GM18867 (cell line): ENCODE measurements at regions not wholly inside any gene's neighbourhood (a gene's known extent, or its start where the extent isn't known, plus 50 kb on each side); places are given as distances from the start of the nearest gene placed in this dataset.
A peak's percentile ranks its signal among the peaks of the same experiment; 100 is the strongest.

Experiments used
- ATAC-seq: cut with Tn5 transposase; IDR thresholded peaks from one replicate; pipeline ENCODE4 v1.9.1; 2021; ENCODE audit warnings: mild to moderate bottlenecking, moderate library complexity; ENCODE audit not compliant: unreplicated experiment

GRCh38 chr11:79971255-79971654 lies 530.4 kb upstream of the TENM4 start:
- ATAC-seq: no peak

- ATAC-seq: no peak
Measured at GRCh38 chr11:79966592-79966991, 525.8 kb upstream of the TENM4 start.

- no peak for ATAC-seq
Measured at GRCh38 chr11:79963856-79964645, 523.2 kb upstream of the TENM4 start.

GRCh38 chr11:79960461-79960860 lies 519.6 kb upstream of the TENM4 start:
- no peak for ATAC-seq

GRCh38 chr11:79959318-79959717 lies 518.5 kb upstream of the TENM4 start:
- ATAC-seq: no peak

GRCh38 chr11:79957702-79958101 lies 516.9 kb upstream of the TENM4 start:
- ATAC-seq: no peak

- no peak for ATAC-seq
Measured at GRCh38 chr11:79956061-79956460, 515.2 kb upstream of the TENM4 start.

- ATAC-seq: no peak
Measured at GRCh38 chr11:79953629-79954028, 512.8 kb upstream of the TENM4 start.

GRCh38 chr11:79950741-79951140 lies 509.9 kb upstream of the TENM4 start:
- ATAC-seq: no peak

GRCh38 chr11:79950172-79950571 lies 509.3 kb upstream of the TENM4 start:
- no peak for ATAC-seq

- ATAC-seq: no peak
Measured at GRCh38 chr11:79949574-79949973, 508.7 kb upstream of the TENM4 start.

GRCh38 chr11:79942646-79943045 lies 501.8 kb upstream of the TENM4 start:
- no peak for ATAC-seq

GRCh38 chr11:79942090-79942489 lies 501.3 kb upstream of the TENM4 start:
- no peak for ATAC-seq

GRCh38 chr11:79940974-79941735 lies 500.3 kb upstream of the TENM4 start:
- no peak for ATAC-seq

- ATAC-seq: no peak
Measured at GRCh38 chr11:79940165-79940564, 499.3 kb upstream of the TENM4 start.

GRCh38 chr11:79939111-79939510 lies 498.3 kb upstream of the TENM4 start:
- no peak for ATAC-seq

- no peak for ATAC-seq
Measured at GRCh38 chr11:79937676-79938334, 497.0 kb upstream of the TENM4 start.

GRCh38 chr11:79932612-79933011 lies 491.8 kb upstream of the TENM4 start:
- ATAC-seq: no peak

GRCh38 chr11:79931692-79932091 lies 490.9 kb upstream of the TENM4 start:
- ATAC-seq: no peak

GRCh38 chr11:79926707-79927106 lies 485.9 kb upstream of the TENM4 start:
- ATAC-seq: no peak

GRCh38 chr11:79925570-79925969 lies 484.7 kb upstream of the TENM4 start:
- peak; percentile 89 for ATAC-seq

GRCh38 chr11:79922641-79923040 lies 481.8 kb upstream of the TENM4 start:
- no peak for ATAC-seq
